GM23338 (cell line): ENCODE measurements at regions not wholly inside any gene's neighbourhood (a gene's known extent, or its start where the extent isn't known, plus 50 kb on each side); places are given as distances from the start of the nearest gene placed in this dataset.

Source experiments
- ATAC-seq: fragments of 200-7000 bp; cut with Tn5 transposase; 3 replicates; pipeline ENCODE4 v1.9.1; 2020
- DNase-seq: peaks from one replicate; pipeline ENCODE4 v3.0.0-alpha.2; 2015; ENCODE audit warnings: low spot score
- H2AFZ ChIP-seq: fragments of 200-600 bp; sonication (generic); 2 replicates; pipeline ENCODE4 v1.8.0; 2016; ENCODE audit warnings: antibody characterized with exemption, mild to moderate bottlenecking, moderate library complexity
- H3F3A ChIP-seq: fragments of 200-600 bp; sonication (generic); replicated peaks from 2 replicates; pipeline ENCODE4 v1.8.0; 2017; ENCODE audit warnings: antibody characterized with exemption, mixed run types, low read depth
- H3K27ac ChIP-seq: fragments of 200-600 bp; sonication (generic); 2 replicates; pipeline ENCODE4 v1.6.1; 2016; ENCODE audit warnings: low read depth
- H3K27me3 ChIP-seq: fragments of 200-600 bp; sonication (generic); 2 replicates; pipeline ENCODE4 v1.8.0; 2016; ENCODE audit warnings: mild to moderate bottlenecking, mixed run types, moderate library complexity; ENCODE audit not compliant: insufficient read depth
- H3K36me3 ChIP-seq: fragments of 200-600 bp; sonication (generic); 2 replicates; pipeline ENCODE4 v1.8.0; 2016; ENCODE audit warnings: mild to moderate bottlenecking; ENCODE audit not compliant: insufficient read depth
- H3K4me1 ChIP-seq: fragments of 200-600 bp; sonication (generic); 2 replicates; pipeline ENCODE4 v1.8.0; 2016; ENCODE audit warnings: mild to moderate bottlenecking, moderate library complexity; ENCODE audit not compliant: insufficient read depth
- H3K4me2 ChIP-seq: fragments of 200-600 bp; sonication (generic); 2 replicates; pipeline ENCODE4 v1.7.1; 2017; ENCODE audit warnings: mixed run types
- H3K4me3 ChIP-seq: fragments of 200-600 bp; sonication (generic); 2 replicates; pipeline ENCODE4 v1.6.1; 2016; ENCODE audit warnings: mixed run types
- H3K79me2 ChIP-seq: fragments of 200-600 bp; sonication (generic); replicated peaks from 2 replicates; pipeline ENCODE4 v1.8.0; 2017; ENCODE audit warnings: mild to moderate bottlenecking; ENCODE audit not compliant: insufficient read depth
- H3K9me2 ChIP-seq: fragments of 200-600 bp; sonication (generic); 2 replicates; pipeline ENCODE4 v1.8.0; 2017; ENCODE audit not compliant: insufficient read depth
- H4K20me1 ChIP-seq: fragments of 200-600 bp; sonication (generic); replicated peaks from 2 replicates; pipeline ENCODE4 v1.8.0; 2017; ENCODE audit warnings: mild to moderate bottlenecking; ENCODE audit not compliant: insufficient read depth
- H3K27ac Mint-ChIP-seq: 2 replicates; pipeline ENCODE4 v1.8.0; 2020; ENCODE audit warnings: inconsistent platforms, mild to moderate bottlenecking, moderate library complexity, mixed read lengths
- H3K27me3 Mint-ChIP-seq: 3 replicates; pipeline ENCODE4 v1.8.0; 2022; ENCODE audit warnings: low read depth, mild to moderate bottlenecking, moderate library complexity, mixed read lengths, inconsistent platforms; ENCODE audit not compliant: insufficient read depth, poor library complexity
- H3K36me3 Mint-ChIP-seq: 3 replicates; pipeline ENCODE4 v1.8.0; 2021; ENCODE audit warnings: low read depth, mild to moderate bottlenecking, inconsistent platforms, moderate library complexity, mixed read lengths
- H3K4me1 Mint-ChIP-seq: 3 replicates; pipeline ENCODE4 v1.8.0; 2020; ENCODE audit warnings: mild to moderate bottlenecking, inconsistent platforms, mixed read lengths
- H3K4me3 Mint-ChIP-seq: 3 replicates; pipeline ENCODE4 v1.8.0; 2021; ENCODE audit warnings: moderate library complexity, mild to moderate bottlenecking, inconsistent platforms, mixed read lengths
- H3K9me3 Mint-ChIP-seq: 3 replicates; pipeline ENCODE4 v1.8.0; 2020; ENCODE audit warnings: moderate library complexity, mild to moderate bottlenecking, inconsistent platforms, mixed read lengths
- CREB1 ChIP-seq: fragments of 250-450 bp; sonication (Bioruptor Pico); IDR thresholded peaks from 2 replicates; pipeline ENCODE4 v1.5.0; 2020; ENCODE audit warnings: low read depth, mild to moderate bottlenecking, moderate library complexity
- EZH2 ChIP-seq: fragments of 200-600 bp; sonication (generic); IDR thresholded peaks from one replicate; pipeline ENCODE4 v1.8.0; 2017; ENCODE audit warnings: antibody characterized with exemption, mild to moderate bottlenecking, low read depth; ENCODE audit not compliant: unreplicated experiment
- EZH2phosphoT487 ChIP-seq: fragments of 200-600 bp; sonication (generic); IDR thresholded peaks from one replicate; pipeline ENCODE4 v1.8.1; 2018; ENCODE audit warnings: antibody characterized with exemption; ENCODE audit not compliant: unreplicated experiment
- JUNB ChIP-seq: IDR thresholded peaks from one replicate; pipeline ENCODE4 v1.6.1; 2016; ENCODE audit warnings: antibody characterized with exemption; ENCODE audit not compliant: unreplicated experiment
- NANOG ChIP-seq: IDR thresholded peaks from 2 replicates; pipeline ENCODE4 v1.6.1; 2016; ENCODE audit warnings: antibody characterized with exemption, borderline replicate concordance
- POLR2AphosphoS5 ChIP-seq: IDR thresholded peaks from 2 replicates; pipeline ENCODE4 v1.6.1; 2016; ENCODE audit warnings: antibody characterized with exemption, low read depth
- REST ChIP-seq: IDR thresholded peaks from one replicate; pipeline ENCODE4 v1.6.1; 2018; ENCODE audit warnings: antibody characterized with exemption; ENCODE audit not compliant: unreplicated experiment
- STAT1 ChIP-seq: IDR thresholded peaks from one replicate; pipeline ENCODE4 v1.6.1; 2016; ENCODE audit warnings: antibody characterized with exemption; ENCODE audit not compliant: unreplicated experiment
- ZNF114 ChIP-seq: fragments of 250-450 bp; sonication (Bioruptor Pico); IDR thresholded peaks from 2 replicates; pipeline ENCODE4 v1.5.0; 2020; ENCODE audit warnings: mild to moderate bottlenecking, moderate library complexity
- ZNF331 ChIP-seq: fragments of 250-450 bp; sonication (Bioruptor Pico); IDR thresholded peaks from 2 replicates; pipeline ENCODE4 v1.5.0; 2020; ENCODE audit warnings: low read depth, mild to moderate bottlenecking, moderate library complexity
- TF ChIP-seq, protein P1 (sequence below): IDR thresholded peaks from 2 replicates; pipeline ENCODE4 v1.6.1; 2016; ENCODE audit warnings: antibody characterized with exemption
- TF ChIP-seq, protein P2 (sequence below), 2 experiments: fragments of 200-600 bp in 1 of 2; sonication (generic) in 1 of 2; conservative IDR thresholded peaks; 2 replicates each; pipeline versions ENCODE4 v1.5.1 to v1.6.1; 2016 to 2017; ENCODE audit warnings: antibody characterized with exemption in 2 of 2, low read depth in 2 of 2, mild to moderate bottlenecking in 2 of 2, moderate library complexity in 1 of 2
- TF ChIP-seq, protein P3 (sequence below): fragments of 250-450 bp; sonication (Bioruptor Pico); IDR thresholded peaks from 2 replicates; pipeline ENCODE4 v1.5.0; 2020; ENCODE audit warnings: mild to moderate bottlenecking, moderate library complexity

DNA sequence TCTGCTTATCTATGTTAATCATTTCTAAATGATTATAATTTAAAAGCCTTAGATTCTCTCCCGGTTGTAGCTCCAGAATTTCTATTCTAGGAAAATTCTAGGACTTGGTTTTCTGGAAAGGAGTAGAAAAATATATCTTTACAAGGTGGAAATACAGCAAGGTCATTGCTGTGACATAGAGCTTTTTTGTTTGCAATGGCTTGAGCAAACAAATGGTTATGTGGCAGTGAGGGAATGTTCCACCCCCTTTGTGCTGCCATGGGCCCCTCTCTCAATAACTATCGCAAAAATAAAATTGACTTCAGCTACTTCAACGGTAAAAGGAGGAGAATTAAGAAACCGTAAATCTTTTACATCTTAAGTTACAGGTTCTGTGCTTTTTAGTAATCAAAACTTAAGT lies 517.1 kb downstream of the EPHA3 start:
- Mint-ChIP-seq H3K9me3 (no peaks in the 10 kb centered on the region), H3K27me3 (no peaks in the 10 kb centered on the region), H3K4me1 (no peaks in the 10 kb centered on the region), H3K27ac (no peak overlapping the region), H3K36me3 (no peaks in the 10 kb centered on the region), H3K4me3 (no peak overlapping the region)
- no peaks in the 10 kb centered on the region for H3K36me3 ChIP-seq
- 0 out of 2 replicates have a peak, but pooled peaks cover 3% of the 10 kb centered on the region for H3K9me2 ChIP-seq
- H3K4me2 ChIP-seq: no peak overlapping the region
- no peak overlapping the region for H2AFZ ChIP-seq
- H3K27me3 ChIP-seq: no peaks in the 10 kb centered on the region
- H3K79me2 ChIP-seq: no peaks in the 10 kb centered on the region
- no peak overlapping the region for H3K27ac ChIP-seq
- no peaks in the 10 kb centered on the region for H3F3A ChIP-seq
- ATAC-seq: no peak
- TF ChIP-seq EZH2phosphoT487: no peak
- TF ChIP-seq REST: no peak
- TF ChIP-seq, protein P1, sequence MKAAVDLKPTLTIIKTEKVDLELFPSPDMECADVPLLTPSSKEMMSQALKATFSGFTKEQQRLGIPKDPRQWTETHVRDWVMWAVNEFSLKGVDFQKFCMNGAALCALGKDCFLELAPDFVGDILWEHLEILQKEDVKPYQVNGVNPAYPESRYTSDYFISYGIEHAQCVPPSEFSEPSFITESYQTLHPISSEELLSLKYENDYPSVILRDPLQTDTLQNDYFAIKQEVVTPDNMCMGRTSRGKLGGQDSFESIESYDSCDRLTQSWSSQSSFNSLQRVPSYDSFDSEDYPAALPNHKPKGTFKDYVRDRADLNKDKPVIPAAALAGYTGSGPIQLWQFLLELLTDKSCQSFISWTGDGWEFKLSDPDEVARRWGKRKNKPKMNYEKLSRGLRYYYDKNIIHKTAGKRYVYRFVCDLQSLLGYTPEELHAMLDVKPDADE: no peak
- TF ChIP-seq, protein P2, sequence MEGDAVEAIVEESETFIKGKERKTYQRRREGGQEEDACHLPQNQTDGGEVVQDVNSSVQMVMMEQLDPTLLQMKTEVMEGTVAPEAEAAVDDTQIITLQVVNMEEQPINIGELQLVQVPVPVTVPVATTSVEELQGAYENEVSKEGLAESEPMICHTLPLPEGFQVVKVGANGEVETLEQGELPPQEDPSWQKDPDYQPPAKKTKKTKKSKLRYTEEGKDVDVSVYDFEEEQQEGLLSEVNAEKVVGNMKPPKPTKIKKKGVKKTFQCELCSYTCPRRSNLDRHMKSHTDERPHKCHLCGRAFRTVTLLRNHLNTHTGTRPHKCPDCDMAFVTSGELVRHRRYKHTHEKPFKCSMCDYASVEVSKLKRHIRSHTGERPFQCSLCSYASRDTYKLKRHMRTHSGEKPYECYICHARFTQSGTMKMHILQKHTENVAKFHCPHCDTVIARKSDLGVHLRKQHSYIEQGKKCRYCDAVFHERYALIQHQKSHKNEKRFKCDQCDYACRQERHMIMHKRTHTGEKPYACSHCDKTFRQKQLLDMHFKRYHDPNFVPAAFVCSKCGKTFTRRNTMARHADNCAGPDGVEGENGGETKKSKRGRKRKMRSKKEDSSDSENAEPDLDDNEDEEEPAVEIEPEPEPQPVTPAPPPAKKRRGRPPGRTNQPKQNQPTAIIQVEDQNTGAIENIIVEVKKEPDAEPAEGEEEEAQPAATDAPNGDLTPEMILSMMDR (conservative IDR thresholded peaks at IDR 0.05; ENCODE audit: low read depth in 2 of 2): no peak
- TF ChIP-seq CREB1: no peak
- TF ChIP-seq POLR2AphosphoS5: no peak
- TF ChIP-seq NANOG: no peak
- TF ChIP-seq, protein P3, sequence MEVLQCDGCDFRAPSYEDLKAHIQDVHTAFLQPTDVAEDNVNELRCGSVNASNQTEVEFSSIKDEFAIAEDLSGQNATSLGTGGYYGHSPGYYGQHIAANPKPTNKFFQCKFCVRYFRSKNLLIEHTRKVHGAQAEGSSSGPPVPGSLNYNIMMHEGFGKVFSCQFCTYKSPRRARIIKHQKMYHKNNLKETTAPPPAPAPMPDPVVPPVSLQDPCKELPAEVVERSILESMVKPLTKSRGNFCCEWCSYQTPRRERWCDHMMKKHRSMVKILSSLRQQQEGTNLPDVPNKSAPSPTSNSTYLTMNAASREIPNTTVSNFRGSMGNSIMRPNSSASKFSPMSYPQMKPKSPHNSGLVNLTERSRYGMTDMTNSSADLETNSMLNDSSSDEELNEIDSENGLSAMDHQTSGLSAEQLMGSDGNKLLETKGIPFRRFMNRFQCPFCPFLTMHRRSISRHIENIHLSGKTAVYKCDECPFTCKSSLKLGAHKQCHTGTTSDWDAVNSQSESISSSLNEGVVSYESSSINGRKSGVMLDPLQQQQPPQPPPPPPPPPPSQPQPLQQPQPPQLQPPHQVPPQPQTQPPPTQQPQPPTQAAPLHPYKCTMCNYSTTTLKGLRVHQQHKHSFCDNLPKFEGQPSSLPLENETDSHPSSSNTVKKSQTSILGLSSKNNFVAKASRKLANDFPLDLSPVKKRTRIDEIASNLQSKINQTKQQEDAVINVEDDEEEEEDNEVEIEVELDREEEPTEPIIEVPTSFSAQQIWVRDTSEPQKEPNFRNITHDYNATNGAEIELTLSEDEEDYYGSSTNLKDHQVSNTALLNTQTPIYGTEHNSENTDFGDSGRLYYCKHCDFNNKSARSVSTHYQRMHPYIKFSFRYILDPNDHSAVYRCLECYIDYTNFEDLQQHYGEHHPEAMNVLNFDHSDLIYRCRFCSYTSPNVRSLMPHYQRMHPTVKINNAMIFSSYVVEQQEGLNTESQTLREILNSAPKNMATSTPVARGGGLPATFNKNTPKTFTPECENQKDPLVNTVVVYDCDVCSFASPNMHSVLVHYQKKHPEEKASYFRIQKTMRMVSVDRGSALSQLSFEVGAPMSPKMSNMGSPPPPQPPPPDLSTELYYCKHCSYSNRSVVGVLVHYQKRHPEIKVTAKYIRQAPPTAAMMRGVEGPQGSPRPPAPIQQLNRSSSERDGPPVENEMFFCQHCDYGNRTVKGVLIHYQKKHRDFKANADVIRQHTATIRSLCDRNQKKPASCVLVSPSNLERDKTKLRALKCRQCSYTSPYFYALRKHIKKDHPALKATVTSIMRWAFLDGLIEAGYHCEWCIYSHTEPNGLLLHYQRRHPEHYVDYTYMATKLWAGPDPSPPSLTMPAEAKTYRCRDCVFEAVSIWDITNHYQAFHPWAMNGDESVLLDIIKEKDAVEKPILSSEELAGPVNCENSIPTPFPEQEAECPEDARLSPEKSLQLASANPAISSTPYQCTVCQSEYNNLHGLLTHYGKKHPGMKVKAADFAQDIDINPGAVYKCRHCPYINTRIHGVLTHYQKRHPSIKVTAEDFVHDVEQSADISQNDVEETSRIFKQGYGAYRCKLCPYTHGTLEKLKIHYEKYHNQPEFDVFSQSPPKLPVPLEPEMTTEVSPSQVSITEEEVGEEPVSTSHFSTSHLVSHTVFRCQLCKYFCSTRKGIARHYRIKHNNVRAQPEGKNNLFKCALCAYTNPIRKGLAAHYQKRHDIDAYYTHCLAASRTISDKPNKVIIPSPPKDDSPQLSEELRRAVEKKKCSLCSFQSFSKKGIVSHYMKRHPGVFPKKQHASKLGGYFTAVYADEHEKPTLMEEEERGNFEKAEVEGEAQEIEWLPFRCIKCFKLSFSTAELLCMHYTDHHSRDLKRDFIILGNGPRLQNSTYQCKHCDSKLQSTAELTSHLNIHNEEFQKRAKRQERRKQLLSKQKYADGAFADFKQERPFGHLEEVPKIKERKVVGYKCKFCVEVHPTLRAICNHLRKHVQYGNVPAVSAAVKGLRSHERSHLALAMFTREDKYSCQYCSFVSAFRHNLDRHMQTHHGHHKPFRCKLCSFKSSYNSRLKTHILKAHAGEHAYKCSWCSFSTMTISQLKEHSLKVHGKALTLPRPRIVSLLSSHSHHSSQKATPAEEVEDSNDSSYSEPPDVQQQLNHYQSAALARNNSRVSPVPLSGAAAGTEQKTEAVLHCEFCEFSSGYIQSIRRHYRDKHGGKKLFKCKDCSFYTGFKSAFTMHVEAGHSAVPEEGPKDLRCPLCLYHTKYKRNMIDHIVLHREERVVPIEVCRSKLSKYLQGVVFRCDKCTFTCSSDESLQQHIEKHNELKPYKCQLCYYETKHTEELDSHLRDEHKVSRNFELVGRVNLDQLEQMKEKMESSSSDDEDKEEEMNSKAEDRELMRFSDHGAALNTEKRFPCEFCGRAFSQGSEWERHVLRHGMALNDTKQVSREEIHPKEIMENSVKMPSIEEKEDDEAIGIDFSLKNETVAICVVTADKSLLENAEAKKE (CRISPR knock-in tag): no peak
- no peak for TF ChIP-seq JUNB
- no peak for TF ChIP-seq STAT1
- TF ChIP-seq ZNF331 (CRISPR knock-in tag): no peak
- no peak for TF ChIP-seq ZNF114 (CRISPR knock-in tag)
- no peak for TF ChIP-seq EZH2
- no peak for DNase-seq
- no peak overlapping the region for H3K4me3 ChIP-seq
- H4K20me1 ChIP-seq: no peaks in the 10 kb centered on the region
- no peaks in the 10 kb centered on the region for H3K4me1 ChIP-seq
